A673 (cell line): ENCODE measurements at regions not wholly inside any gene's neighbourhood (a gene's known extent, or its start where the extent isn't known, plus 50 kb on each side); places are given as distances from the start of the nearest gene placed in this dataset.

Experiments used
- CTCF ChIP-seq: fragments of 300-800, 200-600 bp; sonication (generic); conservative IDR thresholded peaks from 2 replicates; pipeline ENCODE4 v1.5.1; 2017; ENCODE audit warnings: low read depth, mild to moderate bottlenecking, antibody characterized with exemption, low read length, moderate library complexity, mixed read lengths
- EZH2 ChIP-seq: fragments of 200-600 bp; sonication (generic); IDR thresholded peaks from 2 replicates; pipeline ENCODE4 v1.6.1; 2017; ENCODE audit warnings: borderline replicate concordance, low read depth, mild to moderate bottlenecking, mixed read lengths, antibody characterized with exemption, low read length; ENCODE audit not compliant: poor library complexity, severe bottlenecking

- no peak for TF ChIP-seq EZH2
- no peak for TF ChIP-seq CTCF
These were observed 646.5 kb upstream of the SLITRK6 start for GRCh38 chr13:86445672-86446071.
